Cerebellar cortex (tissue), 1 donor: ENCODE measurements at regions not wholly inside any gene's neighbourhood (a gene's known extent, or its start where the extent isn't known, plus 50 kb on each side); places are given as distances from the start of the nearest gene placed in this dataset.

Experiments used
- DNase-seq: peaks from one replicate; pipeline ENCODE4 v3.0.0-alpha.2; 2015; ENCODE audit warnings: low spot score

- peak; percentile 61 for DNase-seq
Measured at GRCh38 chr22:48444320-48445112, 1383.2 kb downstream of the BRD1 start.

GRCh38 chr22:48443680-48444079 lies 1384.0 kb downstream of the BRD1 start:
- DNase-seq: no peak

- DNase-seq: no peak
Measured at GRCh38 chr22:48442663-48443062, 1385.0 kb downstream of the BRD1 start.

GRCh38 chr22:48441553-48441850 lies 1386.2 kb downstream of the BRD1 start:
- DNase-seq: no peak

DNA sequence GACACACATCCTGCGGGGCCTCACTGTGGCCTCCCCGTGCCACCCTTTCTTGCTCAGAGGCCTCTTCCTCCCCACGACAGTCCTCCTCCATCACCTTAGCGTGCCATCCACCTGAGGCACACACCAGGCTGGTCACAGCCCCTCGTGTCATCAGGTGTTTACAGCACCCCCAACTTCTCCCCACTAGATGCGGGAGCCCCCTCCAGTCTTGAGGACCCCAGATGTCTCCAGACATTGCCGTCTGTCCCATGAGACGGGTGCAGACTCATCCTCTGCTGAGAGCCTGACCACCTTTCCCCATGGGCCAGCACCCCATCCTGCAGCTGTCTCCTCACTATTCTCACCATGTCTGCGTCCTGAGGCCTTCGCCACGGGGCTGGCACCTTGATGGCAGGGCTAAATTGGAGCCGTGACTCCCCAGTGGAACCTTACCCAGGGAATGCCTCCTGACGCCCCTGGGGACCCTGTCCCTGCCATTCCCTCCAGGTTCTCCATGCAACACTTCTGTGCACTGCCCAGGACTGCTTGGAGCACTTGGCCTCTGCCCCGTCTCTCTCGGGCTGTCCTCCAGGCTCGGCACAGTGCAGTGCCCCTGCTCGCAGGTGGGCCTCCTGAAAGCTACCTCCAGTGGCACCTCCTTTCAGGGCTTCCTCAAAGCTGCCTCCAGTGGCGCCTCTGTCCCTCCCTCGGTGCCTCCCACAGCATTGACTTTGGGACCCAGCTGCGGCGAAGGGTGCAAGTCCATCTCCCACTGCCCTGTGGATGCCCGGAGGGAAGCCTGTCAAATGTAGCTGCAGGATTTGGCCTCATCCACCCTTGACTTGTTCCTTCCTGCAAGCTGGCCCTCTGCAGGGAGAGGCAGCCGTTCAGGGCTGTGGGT lies 1386.8 kb downstream of the BRD1 start:
- DNase-seq: no peak

GRCh38 chr22:48440176-48440575 lies 1387.5 kb downstream of the BRD1 start:
- DNase-seq: no peak

DNA sequence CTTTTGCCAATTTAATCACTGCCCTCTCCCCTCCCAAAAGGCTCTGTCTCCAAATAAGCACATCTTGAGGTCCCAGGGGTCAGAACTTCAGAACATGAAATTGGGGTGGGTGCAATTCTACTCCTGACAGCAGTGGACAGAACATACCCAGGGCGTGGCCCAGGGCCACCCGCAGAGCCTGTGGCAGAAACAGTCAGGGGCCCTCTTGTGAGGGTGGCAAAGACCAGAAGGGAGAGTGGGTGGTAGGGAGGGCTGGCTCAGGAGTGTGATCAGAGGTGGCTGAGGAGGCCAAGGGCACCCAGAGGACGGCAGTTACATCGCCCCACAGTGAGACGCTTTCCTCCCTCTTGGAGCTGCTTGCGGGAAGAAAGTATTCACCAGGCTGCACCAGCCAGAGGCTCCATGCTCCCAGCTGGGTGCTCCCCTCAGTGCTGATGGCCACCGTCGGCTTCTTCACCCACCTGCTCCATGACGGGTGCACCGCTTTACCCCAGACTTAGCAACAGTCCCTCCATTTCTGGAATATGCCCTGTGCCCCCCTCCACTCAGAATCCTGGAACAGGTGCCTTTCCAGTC lies 1388.0 kb downstream of the BRD1 start:
- no peak for DNase-seq

GRCh38 chr22:48438800-48439559 lies 1388.7 kb downstream of the BRD1 start:
- DNase-seq: no peak

DNA sequence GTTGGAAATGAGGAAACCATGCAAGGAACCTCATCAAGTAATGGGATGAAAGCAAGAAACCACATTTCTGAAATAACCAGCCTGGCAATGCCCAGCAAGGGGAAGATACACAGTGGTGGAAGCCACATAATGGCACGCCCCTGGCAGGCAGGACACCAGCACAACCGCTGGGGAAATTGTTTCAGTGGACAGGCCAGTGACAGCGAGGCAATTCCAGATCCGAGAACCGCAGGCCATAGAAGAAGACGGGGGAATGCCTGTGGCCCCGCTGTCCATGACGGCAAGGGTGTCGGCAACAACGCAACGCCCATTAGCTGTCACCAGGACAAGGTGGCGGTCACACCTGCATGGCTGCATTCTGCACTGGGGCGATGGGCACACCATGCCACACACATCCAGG lies 1389.6 kb downstream of the BRD1 start:
- DNase-seq: no peak

GRCh38 chr22:48436201-48436931 lies 1391.3 kb downstream of the BRD1 start:
- no peak for DNase-seq

DNA sequence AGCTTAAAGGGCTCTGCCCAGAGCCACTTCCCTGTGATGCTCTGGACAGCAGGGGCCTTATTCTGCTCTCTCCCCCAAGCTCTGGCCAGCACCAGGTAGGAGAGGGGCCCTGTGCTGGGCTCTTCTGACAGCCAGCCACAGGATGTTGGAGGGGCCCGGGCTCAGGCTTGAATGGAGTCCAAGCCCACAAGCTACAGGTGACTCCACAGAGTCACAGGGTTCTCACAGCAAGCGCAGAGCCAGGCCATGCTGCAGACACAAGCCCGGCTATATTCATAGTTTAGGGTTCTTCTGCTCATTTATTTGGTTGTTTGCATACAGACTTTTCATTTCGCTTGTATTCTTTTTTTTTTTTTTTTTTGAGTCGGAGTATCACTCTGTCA lies 1392.8 kb downstream of the BRD1 start:
- no peak for DNase-seq

- DNase-seq: no peak
Measured at GRCh38 chr22:48434156-48434867, 1393.4 kb downstream of the BRD1 start.

GRCh38 chr22:48433647-48434046 lies 1394.0 kb downstream of the BRD1 start:
- no peak for DNase-seq

- DNase-seq: no peak
Measured at GRCh38 chr22:48432781-48433518, 1394.7 kb downstream of the BRD1 start.

GRCh38 chr22:48431536-48432315 lies 1395.9 kb downstream of the BRD1 start:
- no peak for DNase-seq

GRCh38 chr22:48431014-48431413 lies 1396.7 kb downstream of the BRD1 start:
- no peak for DNase-seq

DNA sequence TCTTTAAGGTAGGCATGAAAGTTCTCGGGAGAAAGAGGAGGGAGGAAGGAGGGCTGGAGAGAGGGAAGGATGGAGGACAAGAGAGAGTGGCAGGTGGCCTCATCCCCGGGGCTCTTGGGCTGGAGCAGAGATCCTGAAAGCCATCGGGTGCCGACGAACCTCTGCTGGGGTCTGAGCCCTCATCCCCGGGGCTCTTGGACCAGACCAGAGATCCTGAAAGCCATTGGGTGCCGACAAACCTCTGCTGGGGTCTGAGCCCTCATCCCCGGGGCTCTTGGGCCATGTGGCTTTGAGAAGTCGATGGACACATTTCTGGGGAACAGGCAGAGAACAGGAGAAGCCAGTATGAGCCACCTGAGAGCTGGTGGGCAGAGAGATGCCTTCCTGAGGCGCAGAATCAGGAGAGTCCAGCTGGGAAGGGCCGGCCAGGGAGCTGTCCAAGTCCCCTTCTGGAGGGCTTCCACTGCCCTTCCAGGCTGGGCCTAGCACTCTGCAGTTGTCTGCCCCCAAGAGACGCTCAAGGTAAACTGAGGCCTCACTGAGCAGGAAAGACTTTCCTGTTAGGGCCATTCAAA lies 1398.1 kb downstream of the BRD1 start:
- no peak for DNase-seq

- no peak for DNase-seq
Measured at GRCh38 chr22:48428631-48429371, 1398.9 kb downstream of the BRD1 start.
